Neural progenitor cell (in vitro differentiated cells): ENCODE measurements at regions not wholly inside any gene's neighbourhood (a gene's known extent, or its start where the extent isn't known, plus 50 kb on each side); places are given as distances from the start of the nearest gene placed in this dataset.

Experiments used
- DNase-seq: peaks from one replicate; pipeline ENCODE4 v3.0.0-alpha.2; 2016; ENCODE audit warnings: low spot score
- H2AFZ ChIP-seq: fragments of 200-600 bp; sonication (generic); replicated peaks from 2 replicates; pipeline ENCODE4 v1.6.1; 2016; ENCODE audit warnings: antibody characterized with exemption
- H3F3A ChIP-seq: fragments of 200-600 bp; sonication (generic); 2 replicates; pipeline ENCODE4 v1.6.1; 2016; ENCODE audit warnings: antibody characterized with exemption, low read depth
- H3K27ac ChIP-seq: fragments of 200-600 bp; sonication (generic); 2 replicates; pipeline ENCODE4 v1.5.1; 2016; ENCODE audit warnings: mild to moderate bottlenecking
- H3K27me3 ChIP-seq: fragments of 200-600 bp; sonication (generic); 2 replicates; pipeline ENCODE4 v1.6.1; 2016; ENCODE audit warnings: mild to moderate bottlenecking, moderate library complexity
- H3K36me3 ChIP-seq: fragments of 200-600 bp; sonication (generic); 2 replicates; pipeline ENCODE4 v1.5.1; 2016
- H3K4me1 ChIP-seq: fragments of 200-600 bp; sonication (generic); 2 replicates; pipeline ENCODE4 v1.6.1; 2016; ENCODE audit warnings: mixed run types
- H3K4me2 ChIP-seq: fragments of 200-600 bp; sonication (generic); 2 replicates; pipeline ENCODE4 v1.6.1; 2016
- H3K4me3 ChIP-seq: fragments of 200-600 bp; sonication (generic); 2 replicates; pipeline ENCODE4 v1.5.1; 2016
- H3K79me2 ChIP-seq: fragments of 200-600 bp; sonication (generic); 2 replicates; pipeline ENCODE4 v1.6.1; 2016; ENCODE audit warnings: low read depth
- H3K9ac ChIP-seq: fragments of 200-600 bp; sonication (generic); 2 replicates; pipeline ENCODE4 v1.6.1; 2016
- H3K9me3 ChIP-seq: fragments of 200-600 bp; sonication (generic); 2 replicates; pipeline ENCODE4 v1.5.1; 2016; ENCODE audit warnings: low read depth
- H4K20me1 ChIP-seq: fragments of 200-600 bp; sonication (generic); 2 replicates; pipeline ENCODE4 v1.6.1; 2016; ENCODE audit warnings: low read depth
- H3K27ac Mint-ChIP-seq: 3 replicates; pipeline ENCODE4 v1.8.0; 2021; ENCODE audit warnings: mixed read lengths
- H3K27me3 Mint-ChIP-seq: 2 replicates; pipeline ENCODE4 v1.8.0; 2022; ENCODE audit warnings: low read depth, mild to moderate bottlenecking, inconsistent platforms, moderate library complexity, mixed read lengths; ENCODE audit not compliant: insufficient read depth
- H3K36me3 Mint-ChIP-seq: 3 replicates; pipeline ENCODE4 v1.8.0; 2021; ENCODE audit warnings: mixed read lengths
- H3K4me1 Mint-ChIP-seq: 3 replicates; pipeline ENCODE4 v1.8.0; 2021; ENCODE audit warnings: mixed read lengths
- H3K4me3 Mint-ChIP-seq: 3 replicates; pipeline ENCODE4 v1.8.0; 2021; ENCODE audit warnings: mild to moderate bottlenecking, moderate library complexity, mixed read lengths
- H3K9me3 Mint-ChIP-seq: 3 replicates; pipeline ENCODE4 v1.8.0; 2020; ENCODE audit warnings: mixed read lengths
- CTCF ChIP-seq: fragments of 200-600 bp; sonication (generic); IDR thresholded peaks from 2 replicates; pipeline ENCODE4 v1.5.1; 2017; ENCODE audit warnings: antibody characterized with exemption, mild to moderate bottlenecking
- EZH2 ChIP-seq: fragments of 200-600 bp; sonication (generic); IDR thresholded peaks from 2 replicates; pipeline ENCODE4 v1.6.1; 2017; ENCODE audit warnings: antibody characterized with exemption, mild to moderate bottlenecking, moderate library complexity
- EZH2phosphoT487 ChIP-seq: fragments of 200-600 bp; sonication (generic); IDR thresholded peaks from 2 replicates; pipeline ENCODE4 v1.6.1; 2017; ENCODE audit warnings: antibody characterized with exemption

- Mint-ChIP-seq H3K36me3 (peaks cover 2% of the 10 kb centered on the region), H3K4me1 (peaks cover 11% of the 10 kb centered on the region), H3K27me3 (no peaks in the 10 kb centered on the region), H3K27ac (no peak overlapping the region), H3K4me3 (no peak overlapping the region), H3K9me3 (peaks cover 12% of the 10 kb centered on the region)
- Histone ChIP-seq H2AFZ (no peak overlapping the region), H3K36me3 (no peaks in the 10 kb centered on the region), H4K20me1 (no peaks in the 10 kb centered on the region), H3K4me1 (peaks cover 5% of the 10 kb centered on the region), H3K79me2 (no peaks in the 10 kb centered on the region), H3K27me3 (no peaks in the 10 kb centered on the region), H3K9ac (no peak overlapping the region), H3K4me3 (no peak overlapping the region), H3K4me2 (no peak overlapping the region), H3K27ac (no peak overlapping the region), H3K9me3 (no peaks in the 10 kb centered on the region), H3F3A (peaks cover 2% of the 10 kb centered on the region)
- no peak for TF ChIP-seq EZH2phosphoT487
- no peak for TF ChIP-seq EZH2
- no peak for DNase-seq
These were observed 68.3 kb upstream of the FRMD1 start for GRCh38 chr6:168147205-168147738.

GRCh38 chr6:168145747-168146596 lies 67.0 kb upstream of the FRMD1 start:
- H2AFZ ChIP-seq: no peak overlapping the region
- no peak overlapping the region for H3K4me2 ChIP-seq
- H4K20me1 ChIP-seq: no peaks in the 10 kb centered on the region
- Mint-ChIP-seq H3K27ac (no peak overlapping the region), H3K9me3 (peaks cover 12% of the 10 kb centered on the region), H3K27me3 (no peaks in the 10 kb centered on the region), H3K4me1 (peaks cover 11% of the 10 kb centered on the region), H3K36me3 (peaks cover 2% of the 10 kb centered on the region), H3K4me3 (no peak overlapping the region)
- H3K27ac ChIP-seq: no peak overlapping the region
- H3K9me3 ChIP-seq: no peaks in the 10 kb centered on the region
- no peak overlapping the region for H3K9ac ChIP-seq
- H3K27me3 ChIP-seq: no peaks in the 10 kb centered on the region
- no peaks in the 10 kb centered on the region for H3K36me3 ChIP-seq
- no peak overlapping the region for H3K4me3 ChIP-seq
- peaks cover 2% of the 10 kb centered on the region for H3F3A ChIP-seq
- peaks cover 5% of the 10 kb centered on the region for H3K4me1 ChIP-seq
- H3K79me2 ChIP-seq: no peaks in the 10 kb centered on the region
- no peak for TF ChIP-seq EZH2phosphoT487
- TF ChIP-seq EZH2: no peak
- no peak for TF ChIP-seq CTCF
- no peak for DNase-seq

- Mint-ChIP-seq H3K9me3 (no peaks in the 10 kb centered on the region), H3K36me3 (no peaks in the 10 kb centered on the region), H3K4me1 (no peaks in the 10 kb centered on the region), H3K27me3 (peaks cover 2% of the 10 kb centered on the region), H3K27ac (no peak overlapping the region), H3K4me3 (no peak overlapping the region)
- Histone ChIP-seq H4K20me1 (no peaks in the 10 kb centered on the region), H3K4me3 (no peak overlapping the region), H3K9ac (no peak overlapping the region), H3K4me2 (no peak overlapping the region), H3K36me3 (no peaks in the 10 kb centered on the region), H3K27me3 (no peaks in the 10 kb centered on the region), H2AFZ (no peak overlapping the region), H3K9me3 (no peaks in the 10 kb centered on the region), H3K27ac (no peak overlapping the region), H3K4me1 (no peaks in the 10 kb centered on the region), H3F3A (no peaks in the 10 kb centered on the region), H3K79me2 (no peaks in the 10 kb centered on the region)
- no peak for DNase-seq
- TF ChIP-seq EZH2phosphoT487 (no peak), EZH2 (no peak), CTCF (no peak)
These were observed 60.1 kb upstream of the FRMD1 start for GRCh38 chr6:168139121-168139520.

- TF ChIP-seq EZH2 (no peak), EZH2phosphoT487 (no peak), CTCF (no peak)
- Mint-ChIP-seq H3K27ac (no peak overlapping the region), H3K4me3 (no peak overlapping the region), H3K36me3 (no peaks in the 10 kb centered on the region), H3K4me1 (peaks cover 4% of the 10 kb centered on the region), H3K9me3 (no peaks in the 10 kb centered on the region), H3K27me3 (peaks cover 2% of the 10 kb centered on the region)
- no peak overlapping the region for H3K9ac ChIP-seq
- no peaks in the 10 kb centered on the region for H4K20me1 ChIP-seq
- H3K27me3 ChIP-seq: no peaks in the 10 kb centered on the region
- H2AFZ ChIP-seq: no peak overlapping the region
- no peak for DNase-seq
- no peak overlapping the region for H3K4me2 ChIP-seq
- no peaks in the 10 kb centered on the region for H3K79me2 ChIP-seq
- no peaks in the 10 kb centered on the region for H3K9me3 ChIP-seq
- no peak overlapping the region for H3K27ac ChIP-seq
- H3K4me3 ChIP-seq: no peak overlapping the region
- H3K36me3 ChIP-seq: no peaks in the 10 kb centered on the region
- H3F3A ChIP-seq: peaks cover 2% of the 10 kb centered on the region
- peaks cover 2% of the 10 kb centered on the region for H3K4me1 ChIP-seq
These were observed 59.4 kb upstream of the FRMD1 start for GRCh38 chr6:168138436-168138835.
